ENCODE measurements at regions not wholly inside any gene's neighbourhood (a gene's known extent, or its start where the extent isn't known, plus 50 kb on each side); places are given as distances from the start of the nearest gene placed in this dataset.
"Not testable (repeated sequence)": the region's sequence is repeated elsewhere in the genome, so short reads cannot be mapped to it uniquely, and the experiment has no call there.

GRCh38 chr9:26216702-26217101 lies 538.5 kb upstream of the TUSC1 start:
- Mint-ChIP-seq H3K27me3 (no peaks in the 10 kb centered on the region), H3K4me3 (no peak overlapping the region), H3K27ac (no peak overlapping the region), H3K36me3 (no peaks in the 10 kb centered on the region), H3K9me3 (peaks cover 7% of the 10 kb centered on the region), H3K4me1 (ENCODE audit: unreplicated experiment) (no peaks in the 10 kb centered on the region)
- no peak for TF ChIP-seq CTCF (conservative IDR thresholded peaks at IDR 0.05)
- no peak for DNase-seq (ENCODE audit: extremely low spot score, unreplicated experiment)

GRCh38 chr9:26214713-26215444 lies 536.6 kb upstream of the TUSC1 start:
- not testable (repeated sequence) for DNase-seq (ENCODE audit: extremely low spot score, unreplicated experiment); H3K4me3 Mint-ChIP-seq; H3K27ac Mint-ChIP-seq; H3K36me3 Mint-ChIP-seq; H3K27me3 Mint-ChIP-seq; H3K4me1 Mint-ChIP-seq (ENCODE audit: unreplicated experiment); H3K9me3 Mint-ChIP-seq

GRCh38 chr9:26210338-26210851 lies 532.2 kb upstream of the TUSC1 start:
- Mint-ChIP-seq H3K4me3 (no peak overlapping the region), H3K4me1 (ENCODE audit: unreplicated experiment) (peaks cover 11% of the 10 kb centered on the region), H3K36me3 (no peaks in the 10 kb centered on the region), H3K27ac (no peak overlapping the region), H3K9me3 (no peaks in the 10 kb centered on the region), H3K27me3 (peaks cover 3% of the 10 kb centered on the region)
- TF ChIP-seq CTCF (conservative IDR thresholded peaks at IDR 0.05) = no peak
- no peak for DNase-seq (ENCODE audit: extremely low spot score, unreplicated experiment)

GRCh38 chr9:26205261-26205660 lies 527.0 kb upstream of the TUSC1 start:
- H3K9me3 Mint-ChIP-seq = no peaks in the 10 kb centered on the region
- H3K27ac Mint-ChIP-seq = no peak overlapping the region
- H3K4me3 Mint-ChIP-seq = no peak overlapping the region
- H3K36me3 Mint-ChIP-seq = no peaks in the 10 kb centered on the region
- TF ChIP-seq CTCF (conservative IDR thresholded peaks at IDR 0.05) = no peak
- peaks cover 3% of the 10 kb centered on the region for H3K27me3 Mint-ChIP-seq
- H3K4me1 Mint-ChIP-seq (ENCODE audit: unreplicated experiment) = peaks cover 7% of the 10 kb centered on the region
- no peak for DNase-seq (ENCODE audit: extremely low spot score, unreplicated experiment)

GRCh38 chr9:26193237-26193636 lies 515.0 kb upstream of the TUSC1 start:
- no peaks in the 10 kb centered on the region for H3K36me3 Mint-ChIP-seq
- no peak for TF ChIP-seq CTCF (conservative IDR thresholded peaks at IDR 0.05)
- H3K27me3 Mint-ChIP-seq = no peaks in the 10 kb centered on the region
- no peak overlapping the region for H3K4me3 Mint-ChIP-seq
- peaks cover 10% of the 10 kb centered on the region for H3K9me3 Mint-ChIP-seq
- H3K4me1 Mint-ChIP-seq (ENCODE audit: unreplicated experiment) = no peaks in the 10 kb centered on the region
- H3K27ac Mint-ChIP-seq = no peak overlapping the region
- DNase-seq (ENCODE audit: extremely low spot score, unreplicated experiment) = no peak

- TF ChIP-seq CTCF (conservative IDR thresholded peaks at IDR 0.05) = no peak
- no peak overlapping the region for H3K4me3 Mint-ChIP-seq
- no peaks in the 10 kb centered on the region for H3K36me3 Mint-ChIP-seq
- no peaks in the 10 kb centered on the region for H3K4me1 Mint-ChIP-seq (ENCODE audit: unreplicated experiment)
- no peaks in the 10 kb centered on the region for H3K27me3 Mint-ChIP-seq
- DNase-seq (ENCODE audit: extremely low spot score, unreplicated experiment) = no peak
- peaks cover 10% of the 10 kb centered on the region for H3K9me3 Mint-ChIP-seq
- H3K27ac Mint-ChIP-seq = no peak overlapping the region
These were observed 513.5 kb upstream of the TUSC1 start for GRCh38 chr9:26191711-26192110.
